HepG2 (cell line): ENCODE measurements at regions not wholly inside any gene's neighbourhood (a gene's known extent, or its start where the extent isn't known, plus 50 kb on each side); places are given as distances from the start of the nearest gene placed in this dataset.

Experiments
- RAD51 ChIP-seq: fragments of 450-650 bp; IDR thresholded peaks from 2 replicates; pipeline ENCODE4 v1.6.1; 2016; ENCODE audit warnings: borderline replicate concordance
- TCF7L2 ChIP-seq: IDR thresholded peaks from 2 replicates; pipeline ENCODE4 v1.6.1; 2011; ENCODE audit warnings: mild to moderate bottlenecking, low read depth, low read length, moderate library complexity
- TF ChIP-seq, protein P1 (sequence below): IDR thresholded peaks from 2 replicates; pipeline ENCODE4 v1.6.1; 2012; ENCODE audit warnings: inconsistent platforms
- TF ChIP-seq, protein P2 (sequence below): sonication (generic); formaldehyde crosslinking; IDR thresholded peaks from 2 replicates; pipeline ENCODE4 v1.4.0; 2020; ENCODE audit warnings: low read depth, mild to moderate bottlenecking, missing genetic modification reagents

GRCh38 chr1:187236676-187237075, 407.9 kb downstream of the PLA2G4A start:
- TF ChIP-seq, protein P1, sequence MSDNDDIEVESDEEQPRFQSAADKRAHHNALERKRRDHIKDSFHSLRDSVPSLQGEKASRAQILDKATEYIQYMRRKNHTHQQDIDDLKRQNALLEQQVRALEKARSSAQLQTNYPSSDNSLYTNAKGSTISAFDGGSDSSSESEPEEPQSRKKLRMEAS: no peak
- TF ChIP-seq TCF7L2: no peak
- TF ChIP-seq, protein P2, sequence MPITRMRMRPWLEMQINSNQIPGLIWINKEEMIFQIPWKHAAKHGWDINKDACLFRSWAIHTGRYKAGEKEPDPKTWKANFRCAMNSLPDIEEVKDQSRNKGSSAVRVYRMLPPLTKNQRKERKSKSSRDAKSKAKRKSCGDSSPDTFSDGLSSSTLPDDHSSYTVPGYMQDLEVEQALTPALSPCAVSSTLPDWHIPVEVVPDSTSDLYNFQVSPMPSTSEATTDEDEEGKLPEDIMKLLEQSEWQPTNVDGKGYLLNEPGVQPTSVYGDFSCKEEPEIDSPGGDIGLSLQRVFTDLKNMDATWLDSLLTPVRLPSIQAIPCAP (CRISPR knock-in tag): no peak
- TF ChIP-seq RAD51: no peak
